Breast epithelium (tissue), 3 donors: ENCODE measurements at regions not wholly inside any gene's neighbourhood (a gene's known extent, or its start where the extent isn't known, plus 50 kb on each side); places are given as distances from the start of the nearest gene placed in this dataset.

Source experiments
- CTCF ChIP-seq, 3 donors: fragments of 450-650 bp; IDR thresholded peaks; one replicate each; pipeline ENCODE4 v1.5.1; 2016 to 2017; ENCODE audit warnings: antibody characterized with exemption in 3 of 3, mild to moderate bottlenecking in 3 of 3, moderate library complexity in 3 of 3
- POLR2A ChIP-seq: fragments of 450-650 bp; IDR thresholded peaks from one replicate; pipeline ENCODE4 v1.6.1; 2016; ENCODE audit warnings: antibody characterized with exemption, mild to moderate bottlenecking, moderate library complexity

GRCh38 chr19:31911577-31911976 is 433.8 kb upstream of the ZNF507 start:
- TF ChIP-seq CTCF (IDR thresholded peaks at IDR 0.05) (no peak), POLR2A (no peak)
